GM23248 (cell line): ENCODE measurements at regions not wholly inside any gene's neighbourhood (a gene's known extent, or its start where the extent isn't known, plus 50 kb on each side); places are given as distances from the start of the nearest gene placed in this dataset.

Experiments
- DNase-seq: peaks from one replicate; pipeline ENCODE4 v3.0.0-alpha.2; 2015
- H2AFZ ChIP-seq: fragments of 200-600 bp; sonication (generic); 2 replicates; pipeline ENCODE4 v1.6.1; 2016; ENCODE audit warnings: antibody characterized with exemption
- H3F3A ChIP-seq: fragments of 200-600 bp; sonication (generic); 2 replicates; pipeline ENCODE4 v1.6.1; 2016; ENCODE audit warnings: mild to moderate bottlenecking, antibody characterized with exemption, mixed run types; ENCODE audit not compliant: insufficient read depth
- H3K27ac ChIP-seq: fragments of 200-600 bp; sonication (generic); 2 replicates; pipeline ENCODE4 v1.5.1; 2016; ENCODE audit warnings: mild to moderate bottlenecking
- H3K27me3 ChIP-seq: fragments of 200-600 bp; sonication (generic); replicated peaks from 2 replicates; pipeline ENCODE4 v1.6.1; 2016; ENCODE audit warnings: mild to moderate bottlenecking; ENCODE audit not compliant: insufficient read depth
- H3K36me3 ChIP-seq: fragments of 200-600 bp; sonication (generic); 2 replicates; pipeline ENCODE4 v1.6.1; 2016; ENCODE audit warnings: low read depth, mild to moderate bottlenecking
- H3K4me1 ChIP-seq: fragments of 200-600 bp; sonication (generic); 2 replicates; pipeline ENCODE4 v1.6.1; 2016; ENCODE audit warnings: mild to moderate bottlenecking; ENCODE audit not compliant: insufficient read depth
- H3K4me2 ChIP-seq: fragments of 200-600 bp; sonication (generic); one replicate; pipeline ENCODE4 v1.6.1; 2016; ENCODE audit warnings: mild to moderate bottlenecking; ENCODE audit not compliant: unreplicated experiment
- H3K4me3 ChIP-seq: fragments of 200-600 bp; sonication (generic); 2 replicates; pipeline ENCODE4 v1.5.1; 2016; ENCODE audit warnings: mild to moderate bottlenecking
- H3K79me2 ChIP-seq: fragments of 200-600 bp; sonication (generic); 2 replicates; pipeline ENCODE4 v1.6.1; 2016; ENCODE audit warnings: mild to moderate bottlenecking; ENCODE audit not compliant: insufficient read depth
- H3K9ac ChIP-seq: fragments of 200-600 bp; sonication (generic); 2 replicates; pipeline ENCODE4 v1.6.1; 2016; ENCODE audit warnings: mild to moderate bottlenecking
- H3K9me2 ChIP-seq: fragments of 200-600 bp; sonication (generic); 2 replicates; pipeline ENCODE4 v1.6.1; 2016; ENCODE audit warnings: mixed run types, mild to moderate bottlenecking, moderate library complexity; ENCODE audit not compliant: insufficient read depth
- H3K9me3 ChIP-seq: fragments of 200-600 bp; sonication (generic); one replicate; pipeline ENCODE4 v1.6.1; 2017; ENCODE audit warnings: low read depth
- H4K20me1 ChIP-seq: fragments of 200-600 bp; sonication (generic); 2 replicates; pipeline ENCODE4 v1.6.0; 2016; ENCODE audit not compliant: insufficient read depth
- EZH2 ChIP-seq: fragments of 200-600 bp; sonication (generic); IDR thresholded peaks from 2 replicates; pipeline ENCODE4 v1.6.1; 2018; ENCODE audit warnings: antibody characterized with exemption, mild to moderate bottlenecking; ENCODE audit not compliant: insufficient read depth, poor library complexity, severe bottlenecking
- EZH2phosphoT487 ChIP-seq: fragments of 200-600 bp; sonication (generic); IDR thresholded peaks from 2 replicates; pipeline ENCODE4 v1.6.1; 2018; ENCODE audit warnings: antibody characterized with exemption, moderate library complexity, mild to moderate bottlenecking, low read depth; ENCODE audit not compliant: insufficient read depth
- WGBS, 2 experiments: methylation state at CpG; one replicate each; pipeline ENCODE4 v1.1.6; 2015 to 2017; ENCODE audit warnings: low lambda C conversion rate in 2 of 2, low coverage in 1 of 2; ENCODE audit errors: missing lambda C conversion rate in 2 of 2; 5-methylcytosine and 5-hydroxymethylcytosine counted together
- in situ Hi-C: fragments of 300-500 bp; cut with MboI; formaldehyde crosslinking; loops from 2 replicates; pipeline ENCODE4 v1.15.0; 2020

GRCh38 chr5:173792781-173793547 is 95.2 kb upstream of the CPEB4 start:
- Histone ChIP-seq H3K9me2 (no peaks in the 10 kb centered on the region), H4K20me1 (no peaks in the 10 kb centered on the region), H3K36me3 (no peaks in the 10 kb centered on the region), H3K27me3 (no peaks in the 10 kb centered on the region), H3K4me1 (peaks cover 16% of the 10 kb centered on the region), H3K4me2 (no peak overlapping the region), H3K27ac (no peak overlapping the region), H3K4me3 (no peak overlapping the region), H3F3A (0 out of 2 replicates have a peak, but pooled peaks cover 6% of the 10 kb centered on the region), H2AFZ (no peak overlapping the region), H3K9me3 (no peaks in the 10 kb centered on the region), H3K79me2 (no peaks in the 10 kb centered on the region), H3K9ac (no peak overlapping the region)
- in situ Hi-C loops, result no loop called here
- DNase-seq, result no peak
- no peak for TF ChIP-seq EZH2phosphoT487
- no peak for TF ChIP-seq EZH2
- 76 to 82% methylated on average over 7 of the region's 7 CpGs for WGBS, 2 experiments

- H2AFZ ChIP-seq, result no peak overlapping the region
Measured at GRCh38 chr5:173793648-173794548, 94.3 kb upstream of the CPEB4 start.

GRCh38 chr5:173794901-173795416 is 93.2 kb upstream of the CPEB4 start:
- H3K9me3 ChIP-seq, result no peaks in the 10 kb centered on the region
- no peak overlapping the region for H3K4me2 ChIP-seq
- H3K79me2 ChIP-seq, result no peaks in the 10 kb centered on the region
- H3F3A ChIP-seq, result no peaks in the 10 kb centered on the region
- no peaks in the 10 kb centered on the region for H3K4me1 ChIP-seq
- 64 to 72% methylated on average over 10 of the region's 10 CpGs for WGBS, 2 experiments
- no peaks in the 10 kb centered on the region for H3K9me2 ChIP-seq
- no peak overlapping the region for H3K27ac ChIP-seq
- H3K27me3 ChIP-seq, result no peaks in the 10 kb centered on the region
- no peaks in the 10 kb centered on the region for H3K36me3 ChIP-seq
- TF ChIP-seq EZH2 (no peak), EZH2phosphoT487 (no peak)
- H3K4me3 ChIP-seq, result no peak overlapping the region
- in situ Hi-C loops, result no loop called here
- H3K9ac ChIP-seq, result no peak overlapping the region
- H4K20me1 ChIP-seq, result no peaks in the 10 kb centered on the region
- no peak for DNase-seq
- no peak overlapping the region for H2AFZ ChIP-seq

More at GRCh38 chr5:173793648-173794548, 94.3 kb upstream of the CPEB4 start:
- Histone ChIP-seq H3K9ac (no peak overlapping the region), H3F3A (0 out of 2 replicates have a peak, but pooled peaks cover 6% of the 10 kb centered on the region), H3K79me2 (no peaks in the 10 kb centered on the region), H3K36me3 (no peaks in the 10 kb centered on the region), H3K27me3 (no peaks in the 10 kb centered on the region), H3K9me3 (no peaks in the 10 kb centered on the region), H3K4me2 (no peak overlapping the region), H3K4me1 (peaks cover 8% of the 10 kb centered on the region), H4K20me1 (no peaks in the 10 kb centered on the region), H3K4me3 (no peak overlapping the region), H3K27ac (no peak overlapping the region), H3K9me2 (no peaks in the 10 kb centered on the region)
- 76 to 83% methylated on average over 16 of the region's 16 CpGs for WGBS, 2 experiments
- in situ Hi-C loops, result no loop called here
- TF ChIP-seq EZH2phosphoT487 (no peak), EZH2 (no peak)
- DNase-seq, result no peak

GRCh38 chr5:173795601-173796000 is 92.5 kb upstream of the CPEB4 start:
- no peak overlapping the region for H3K4me2 ChIP-seq
- in situ Hi-C loops, result no loop called here
- H2AFZ ChIP-seq, result no peak overlapping the region
- 17 to 30% methylated on average over 1 of the region's 1 CpG for WGBS, 2 experiments
- TF ChIP-seq EZH2phosphoT487 (no peak), EZH2 (no peak)
- H3K27ac ChIP-seq, result no peak overlapping the region
- H3K79me2 ChIP-seq, result no peaks in the 10 kb centered on the region
- no peak overlapping the region for H3K4me3 ChIP-seq
- H3K27me3 ChIP-seq, result no peaks in the 10 kb centered on the region
- H3K9ac ChIP-seq, result no peak overlapping the region
- peak; percentile 26 for DNase-seq
- H3K9me3 ChIP-seq, result no peaks in the 10 kb centered on the region
- no peaks in the 10 kb centered on the region for H3K9me2 ChIP-seq
- no peaks in the 10 kb centered on the region for H3K36me3 ChIP-seq
- no peaks in the 10 kb centered on the region for H4K20me1 ChIP-seq
- no peaks in the 10 kb centered on the region for H3F3A ChIP-seq
- H3K4me1 ChIP-seq, result no peaks in the 10 kb centered on the region
